Effector CD8-positive, alpha-beta T cell (primary cell): ENCODE measurements at regions not wholly inside any gene's neighbourhood (a gene's known extent, or its start where the extent isn't known, plus 50 kb on each side); places are given as distances from the start of the nearest gene placed in this dataset.
"Not testable (repeated sequence)": the region's sequence is repeated elsewhere in the genome, so short reads cannot be mapped to it uniquely, and the experiment has no call there.

ENCODE experiments used
- DNase-seq: peaks from one replicate; lab custom pipeline; 2025; lab: John Stamatoyannopoulos, UW

GRCh38 chr3:35275768-35276167 lies 363.6 kb upstream of the ARPP21 start:
- no peak for DNase-seq

DNA sequence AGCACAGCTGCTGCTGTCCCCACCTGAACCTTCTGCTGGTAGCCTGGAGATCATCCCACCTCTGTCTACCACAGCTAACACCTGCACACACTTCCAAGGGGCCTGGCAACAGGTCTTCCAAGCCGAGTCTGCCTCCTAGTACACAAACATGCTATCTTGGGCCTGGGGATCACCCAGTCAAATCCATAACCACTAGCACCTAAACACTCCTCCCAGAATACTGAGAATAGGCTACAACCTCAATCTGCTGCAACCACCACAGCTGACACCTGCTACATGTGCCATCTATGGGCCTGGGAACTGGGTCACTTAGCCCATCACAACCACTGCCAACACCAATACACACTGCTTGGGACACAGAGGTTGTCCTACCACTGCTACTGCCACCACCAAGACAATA lies 362.8 kb upstream of the ARPP21 start:
- DNase-seq, result no peak

DNA sequence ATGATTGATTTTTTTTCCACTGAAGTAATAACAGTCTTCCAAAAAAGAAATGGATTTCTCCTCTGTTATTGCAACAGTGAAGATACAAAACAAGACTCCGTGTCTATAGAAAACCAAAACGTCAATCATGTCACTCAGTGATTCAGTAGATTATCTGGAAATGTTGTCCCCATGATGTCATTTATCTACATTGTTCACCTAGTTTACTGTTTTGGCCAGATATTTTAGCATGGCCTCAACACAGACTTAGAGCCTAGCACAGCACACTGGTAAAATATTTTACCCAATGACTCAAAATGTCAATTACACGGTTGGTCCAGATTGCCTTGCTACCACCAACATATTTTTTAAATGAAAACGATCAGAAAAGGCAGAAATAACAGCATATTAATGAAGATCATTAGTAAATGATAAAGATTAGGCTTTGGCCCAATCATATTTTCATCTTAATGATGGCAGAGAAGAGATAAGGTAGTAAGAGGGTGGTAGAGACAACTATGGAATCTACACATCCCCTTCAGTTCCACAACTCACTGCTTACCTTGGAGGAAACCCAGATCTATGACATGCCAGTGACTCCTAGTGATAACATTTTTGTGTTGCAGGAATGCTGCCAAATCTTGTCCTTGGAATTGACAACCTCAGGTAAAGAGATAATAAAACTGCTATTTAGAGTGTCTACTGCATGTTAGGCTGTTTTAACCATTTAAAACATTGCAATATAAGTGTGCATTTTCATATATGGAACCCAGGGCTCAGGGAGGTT lies 347.7 kb upstream of the ARPP21 start:
- DNase-seq, result no peak

DNA sequence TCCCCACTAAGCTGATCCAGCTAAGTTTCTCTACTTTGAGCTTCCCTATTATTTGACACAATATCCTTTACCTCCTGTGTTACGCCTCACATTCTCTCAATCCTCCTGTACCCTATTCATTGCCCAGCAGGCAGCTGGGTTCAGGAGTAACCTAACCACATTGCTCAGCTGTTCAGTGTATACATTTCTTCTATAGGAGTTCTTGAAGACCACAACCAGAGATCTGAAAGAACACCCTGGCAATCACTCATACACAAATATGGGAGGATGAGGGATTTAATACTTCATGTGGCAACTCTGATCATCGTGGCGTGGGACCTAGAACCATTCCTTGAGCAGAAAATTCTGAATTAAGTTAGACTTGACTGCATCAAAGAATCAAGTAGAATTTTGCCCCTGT lies 346.8 kb upstream of the ARPP21 start:
- no peak for DNase-seq

DNA sequence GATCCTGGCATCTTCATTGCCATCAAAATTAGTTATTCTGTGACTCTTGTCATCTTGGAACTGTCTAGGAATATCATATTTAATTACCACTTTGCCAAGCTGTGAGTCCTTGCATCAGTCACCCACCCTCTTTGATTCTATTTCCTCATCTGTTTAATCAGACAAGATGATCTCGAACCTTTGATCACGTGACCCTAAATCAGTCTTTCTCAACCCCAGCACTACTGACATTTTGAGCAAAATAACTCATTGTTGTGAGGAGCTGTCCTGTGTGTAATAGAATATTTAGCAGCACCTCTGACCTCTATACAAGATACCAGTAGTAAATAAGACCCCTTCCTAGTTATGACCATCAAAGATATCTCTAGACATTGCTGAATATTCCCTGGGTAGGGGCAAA lies 343.4 kb upstream of the ARPP21 start:
- no peak for DNase-seq

- DNase-seq, result no peak
Measured at GRCh38 chr3:35296533-35296932, 342.8 kb upstream of the ARPP21 start.

DNA sequence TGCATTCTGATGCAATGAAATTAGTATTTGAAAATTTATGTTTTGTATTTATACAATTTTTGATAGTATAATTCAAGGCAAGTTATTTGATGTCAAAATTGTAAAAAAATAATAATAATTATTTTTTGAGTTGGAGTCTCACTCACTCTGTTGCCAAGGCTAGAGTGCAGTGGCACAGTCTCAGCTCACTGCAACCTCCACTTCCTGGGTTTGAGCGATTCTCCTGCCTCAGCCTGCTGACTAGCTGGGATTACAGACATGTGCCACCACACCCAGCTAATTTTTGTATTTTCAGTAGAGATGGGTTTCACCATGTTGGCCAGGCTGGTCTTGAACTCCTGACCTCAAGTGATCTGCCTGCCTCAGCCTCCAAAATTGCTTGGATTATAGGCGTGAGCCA lies 342.4 kb upstream of the ARPP21 start:
- not testable (repeated sequence) for DNase-seq

DNA sequence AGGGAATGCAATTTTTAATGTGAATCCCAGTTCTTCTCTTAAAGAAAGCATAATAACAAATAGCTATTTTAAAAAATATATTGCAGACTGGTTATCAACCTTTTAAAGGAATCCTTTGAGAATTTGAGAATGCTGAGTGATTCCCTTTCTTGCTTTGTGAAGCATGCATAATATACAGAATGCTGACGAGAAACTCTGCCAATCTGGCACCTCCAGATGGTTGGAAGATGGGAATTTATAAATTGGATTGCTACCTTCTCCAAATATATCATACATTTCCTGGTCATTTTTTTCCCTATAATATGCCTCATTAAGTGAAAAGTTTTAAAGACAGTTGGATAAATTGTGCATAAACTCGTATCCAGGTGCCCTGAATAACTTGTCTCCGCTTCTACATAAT lies 333.9 kb upstream of the ARPP21 start:
- DNase-seq, result no peak

DNA sequence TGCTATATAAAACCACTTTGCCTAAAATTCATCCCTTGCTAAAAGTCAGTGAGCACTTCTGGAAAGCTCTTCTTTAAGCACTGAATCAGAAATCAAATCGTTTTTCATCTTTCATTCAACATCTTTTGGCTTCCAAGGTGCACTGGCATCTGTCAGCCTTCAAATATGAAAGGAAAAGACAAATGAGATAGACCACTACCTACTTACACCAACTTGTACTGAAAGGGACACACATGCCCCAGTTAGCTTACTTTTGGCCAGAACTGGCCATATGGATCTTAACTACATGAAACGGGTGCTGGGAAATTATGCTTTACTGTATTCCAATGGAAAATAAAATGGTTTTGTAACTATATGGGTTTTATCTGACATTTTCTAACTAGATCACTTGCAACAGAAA lies 332.0 kb upstream of the ARPP21 start:
- no peak for DNase-seq

DNA sequence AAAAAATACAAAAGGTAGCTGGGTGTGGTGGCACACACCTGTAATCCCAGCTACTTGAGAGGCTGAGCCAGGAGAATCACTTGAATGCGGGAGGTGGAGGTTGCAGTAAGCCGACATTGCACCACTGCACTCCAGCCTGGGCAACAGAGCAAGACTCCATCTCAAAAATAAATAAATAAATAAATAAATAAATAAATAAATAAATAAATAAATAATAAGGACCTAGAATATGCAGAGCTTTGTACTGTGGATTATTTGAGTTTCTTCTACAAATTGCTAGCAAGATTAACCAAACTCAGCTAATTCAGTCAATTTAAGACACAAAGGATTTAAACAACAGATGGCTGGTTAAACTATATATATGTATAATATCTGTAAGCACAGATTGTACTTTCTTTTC lies 322.5 kb upstream of the ARPP21 start:
- DNase-seq, result not testable (repeated sequence)

- no peak for DNase-seq
Measured at GRCh38 chr3:35320646-35321407, 318.5 kb upstream of the ARPP21 start.

DNA sequence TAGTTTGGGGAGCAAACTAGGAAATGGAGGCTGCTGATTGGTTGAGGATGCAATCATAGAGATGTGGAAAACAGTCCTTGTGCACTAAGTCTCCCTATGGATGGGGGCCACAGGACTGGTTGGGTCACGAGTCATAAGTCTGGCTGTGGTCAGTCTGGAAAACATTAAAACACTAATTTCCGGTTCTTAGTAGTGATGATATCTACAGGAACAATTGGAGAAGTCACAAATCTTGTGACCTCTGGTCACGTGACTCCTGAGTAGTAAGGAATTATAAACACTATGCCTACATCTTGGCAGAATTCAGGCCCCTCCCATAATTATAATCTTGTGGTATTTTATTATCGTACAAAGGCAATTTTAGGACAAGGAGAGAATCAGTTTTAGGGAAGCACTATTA lies 317.3 kb upstream of the ARPP21 start:
- DNase-seq, result no peak

DNA sequence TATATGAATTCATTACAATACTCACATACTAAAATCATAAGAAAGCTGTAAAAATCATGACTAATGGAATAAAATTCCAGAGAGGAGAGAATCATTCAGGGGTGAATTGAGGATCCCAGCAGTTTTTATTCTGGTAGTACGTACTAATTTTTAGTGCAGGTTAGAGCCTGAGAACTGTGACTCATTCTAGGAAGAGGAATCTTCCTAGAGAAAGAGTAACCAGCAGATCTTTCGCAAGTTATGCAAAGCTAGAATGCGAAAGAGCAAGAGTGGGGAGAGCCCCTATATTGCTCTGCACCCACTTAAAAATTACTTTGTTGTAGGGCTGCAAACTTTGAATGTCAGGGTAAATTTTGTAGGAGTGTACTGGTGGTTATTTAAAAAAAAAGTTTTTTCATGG lies 303.6 kb upstream of the ARPP21 start:
- no peak for DNase-seq

DNA sequence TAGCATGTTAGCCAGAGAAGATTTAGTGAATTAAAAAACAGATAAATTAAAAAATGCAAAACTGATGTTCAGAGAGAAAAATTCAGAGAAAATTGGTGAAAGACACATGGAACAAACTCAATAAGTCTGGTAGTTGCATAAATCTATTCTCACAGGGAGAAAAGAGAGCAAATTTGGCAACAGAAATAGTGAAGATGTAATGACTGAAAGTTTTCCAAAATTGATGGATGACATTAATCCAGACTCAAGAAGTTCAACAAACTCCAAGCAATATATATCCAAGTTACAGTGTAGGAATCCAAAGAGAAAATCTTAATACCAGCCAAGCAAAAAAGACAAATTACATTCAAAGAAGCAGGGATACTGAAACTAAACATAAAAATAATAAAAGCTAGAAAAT lies 302.7 kb upstream of the ARPP21 start:
- DNase-seq, result no peak

DNA sequence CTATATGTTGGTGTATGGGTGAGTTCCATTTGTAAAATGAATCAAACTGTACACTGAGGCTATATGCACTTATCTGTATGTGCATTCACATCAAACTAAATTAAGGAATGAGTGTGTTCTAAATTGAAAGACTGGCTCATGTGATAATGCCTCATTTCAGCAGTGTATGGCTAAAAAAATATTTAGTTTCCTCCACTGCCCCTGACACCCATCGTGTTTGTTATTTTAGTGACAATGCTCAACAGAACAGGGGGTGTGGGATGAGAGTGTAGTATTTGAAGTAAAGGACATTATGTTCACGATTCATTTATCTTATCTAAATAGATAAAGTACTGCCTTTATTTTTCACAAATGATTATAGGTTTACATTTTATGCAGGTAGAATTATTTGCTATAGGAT lies 301.1 kb upstream of the ARPP21 start:
- DNase-seq, result no peak

- DNase-seq, result no peak
Measured at GRCh38 chr3:35380196-35380595, 259.1 kb upstream of the ARPP21 start.

DNA sequence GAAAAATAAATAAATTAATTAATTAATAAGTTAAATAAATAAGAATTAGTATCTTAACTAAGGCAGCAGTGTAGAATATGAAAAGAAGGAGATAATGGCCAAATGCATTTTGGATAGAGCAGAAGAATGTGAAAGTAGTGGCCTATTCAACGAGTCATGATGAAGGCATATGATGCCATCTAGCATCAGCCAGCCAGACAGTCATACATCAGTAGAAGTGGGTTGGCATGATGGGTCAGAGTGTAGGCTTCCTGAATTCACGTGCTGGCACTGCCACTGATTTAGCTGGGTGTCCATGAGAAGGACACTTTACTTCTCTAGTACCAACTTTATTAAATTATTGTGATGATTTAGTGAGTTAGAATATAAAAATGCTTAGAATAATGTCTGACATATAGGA lies 256.1 kb upstream of the ARPP21 start:
- DNase-seq, result no peak

GRCh38 chr3:35383719-35384555 lies 255.4 kb upstream of the ARPP21 start:
- no peak for DNase-seq

GRCh38 chr3:35385271-35385670 lies 254.1 kb upstream of the ARPP21 start:
- no peak for DNase-seq

DNA sequence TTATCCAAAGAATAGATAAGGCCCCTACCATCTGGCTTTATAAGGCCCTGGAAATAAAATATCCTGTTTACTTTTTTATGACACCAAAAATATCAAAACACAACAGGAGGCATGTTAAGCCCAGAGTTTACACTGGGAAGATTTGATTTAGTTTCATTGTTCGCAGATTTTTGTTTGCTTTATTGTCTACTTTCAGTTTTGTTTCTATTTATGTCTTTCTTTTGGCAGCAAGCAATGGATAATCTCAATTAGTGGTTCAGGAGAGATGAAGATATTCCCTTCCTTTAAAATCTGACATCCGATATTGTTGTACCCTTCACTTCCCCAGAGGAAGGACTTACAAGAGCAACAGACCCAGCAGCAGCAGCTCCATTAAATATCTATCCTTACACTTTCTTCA lies 249.4 kb upstream of the ARPP21 start:
- DNase-seq, result no peak

DNA sequence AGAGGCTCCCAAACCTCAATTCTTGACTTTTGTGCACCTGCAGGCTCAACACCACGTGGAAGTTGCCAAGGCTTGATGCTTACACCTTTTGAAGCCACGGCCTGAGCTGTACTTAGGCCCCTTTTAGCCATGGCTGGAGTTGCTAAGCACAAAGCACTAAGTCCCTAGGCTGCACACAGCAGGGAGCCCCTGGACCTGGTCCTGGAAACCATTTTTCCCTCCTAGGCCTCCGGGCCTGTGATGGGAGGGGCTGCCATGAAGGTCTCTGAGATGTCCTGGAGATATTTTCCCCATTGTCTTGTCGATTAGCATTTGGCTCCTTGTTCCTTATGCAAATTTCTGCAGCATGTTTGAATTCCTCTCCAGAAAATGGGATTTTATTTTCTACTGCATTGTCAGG lies 247.1 kb upstream of the ARPP21 start:
- DNase-seq, result no peak

DNA sequence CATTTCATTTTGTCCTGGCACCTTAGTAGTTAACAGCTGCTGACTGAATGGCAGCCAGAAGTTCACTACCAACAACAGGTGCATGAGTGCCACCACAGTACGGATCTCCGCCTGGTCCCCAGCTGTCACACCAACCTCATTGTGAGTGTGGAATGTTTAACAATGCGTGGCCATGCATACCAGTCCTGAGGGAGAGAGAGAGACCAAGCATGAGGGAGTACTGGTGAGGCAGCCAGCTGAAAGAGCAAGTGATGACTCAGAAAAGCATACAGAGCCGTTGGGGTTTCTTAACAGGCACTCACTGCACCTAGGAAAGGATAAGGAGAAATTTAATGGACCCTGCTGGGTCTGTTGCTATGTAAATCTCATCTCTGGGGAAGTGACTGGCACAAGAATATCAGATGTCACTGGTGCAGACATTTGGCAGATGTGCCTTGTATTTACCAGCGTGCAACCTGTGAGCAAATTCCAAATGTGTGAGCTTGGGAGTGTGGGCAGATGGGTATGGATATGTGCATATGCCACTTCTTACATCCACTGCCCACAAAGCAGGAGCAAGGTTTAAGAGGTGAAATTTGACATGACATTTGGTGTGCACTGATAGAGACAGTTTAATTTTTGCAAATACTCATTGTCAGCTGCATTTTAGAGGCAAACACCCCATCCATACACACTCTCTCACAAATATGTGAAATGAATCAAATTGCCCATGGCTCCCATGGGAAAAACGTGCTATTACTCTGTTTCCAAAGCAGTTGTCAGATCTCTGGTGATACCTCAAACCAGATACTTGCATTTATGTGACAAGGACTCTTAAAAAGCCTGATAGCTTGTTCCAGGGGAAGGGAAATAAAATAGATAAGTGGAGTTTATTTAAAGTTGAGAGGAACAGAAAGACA lies 245.2 kb upstream of the ARPP21 start:
- DNase-seq, result no peak
